ENCODE measurements at regions not wholly inside any gene's neighbourhood (a gene's known extent, or its start where the extent isn't known, plus 50 kb on each side); places are given as distances from the start of the nearest gene placed in this dataset.

GRCh38 chr2:173851141-173851641, 114.0 kb downstream of the SP3 start:
- TF ChIP-seq, protein P1, sequence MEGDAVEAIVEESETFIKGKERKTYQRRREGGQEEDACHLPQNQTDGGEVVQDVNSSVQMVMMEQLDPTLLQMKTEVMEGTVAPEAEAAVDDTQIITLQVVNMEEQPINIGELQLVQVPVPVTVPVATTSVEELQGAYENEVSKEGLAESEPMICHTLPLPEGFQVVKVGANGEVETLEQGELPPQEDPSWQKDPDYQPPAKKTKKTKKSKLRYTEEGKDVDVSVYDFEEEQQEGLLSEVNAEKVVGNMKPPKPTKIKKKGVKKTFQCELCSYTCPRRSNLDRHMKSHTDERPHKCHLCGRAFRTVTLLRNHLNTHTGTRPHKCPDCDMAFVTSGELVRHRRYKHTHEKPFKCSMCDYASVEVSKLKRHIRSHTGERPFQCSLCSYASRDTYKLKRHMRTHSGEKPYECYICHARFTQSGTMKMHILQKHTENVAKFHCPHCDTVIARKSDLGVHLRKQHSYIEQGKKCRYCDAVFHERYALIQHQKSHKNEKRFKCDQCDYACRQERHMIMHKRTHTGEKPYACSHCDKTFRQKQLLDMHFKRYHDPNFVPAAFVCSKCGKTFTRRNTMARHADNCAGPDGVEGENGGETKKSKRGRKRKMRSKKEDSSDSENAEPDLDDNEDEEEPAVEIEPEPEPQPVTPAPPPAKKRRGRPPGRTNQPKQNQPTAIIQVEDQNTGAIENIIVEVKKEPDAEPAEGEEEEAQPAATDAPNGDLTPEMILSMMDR (conservative IDR thresholded peaks at IDR 0.05) = no peak
- Histone ChIP-seq H4K20me1 (ENCODE audit: control insufficient read depth, insufficient read depth, insufficient read length) (no peaks in the 10 kb centered on the region), H3K56ac (ENCODE audit: insufficient read length, low read depth, low read length) (no peak overlapping the region), H3K14ac (ENCODE audit: insufficient read depth, low read length) (no peak overlapping the region), H3K9me3 (ENCODE audit: control insufficient read depth, low read depth, low read length) (no peaks in the 10 kb centered on the region), H3T11ph (ENCODE audit: low read length) (no peak overlapping the region), H2BK120ac (ENCODE audit: low read depth, low read length, poor library complexity, severe bottlenecking) (no peak overlapping the region), H3K23me2 (ENCODE audit: insufficient read length, low read depth, low read length, poor library complexity, severe bottlenecking) (no peaks in the 10 kb centered on the region), H3K4me2 (ENCODE audit: insufficient read depth, insufficient read length, low read length) (no peak overlapping the region), H4K5ac (ENCODE audit: insufficient read length, low read depth, low read length) (no peak overlapping the region), H4K8ac (replicated peaks; ENCODE audit: insufficient read length, low read depth, low read length) (no peak overlapping the region), H3K4me1 (ENCODE audit: insufficient read depth, low read length) (no peaks in the 10 kb centered on the region), H3K79me1 (ENCODE audit: insufficient read depth, low read depth, low read length, poor library complexity, severe bottlenecking) (no peaks in the 10 kb centered on the region), H2BK12ac (ENCODE audit: insufficient read length, low read depth, low read length) (no peak overlapping the region), H4K91ac (ENCODE audit: insufficient read length, low read depth, low read length) (no peak overlapping the region), H3K79me2 (ENCODE audit: insufficient read depth, low read length) (no peaks in the 10 kb centered on the region), H2AK5ac (ENCODE audit: insufficient read length, low read length) (no peak overlapping the region), H2BK20ac (ENCODE audit: low read depth, low read length, poor library complexity, severe bottlenecking) (no peak overlapping the region), H3K27ac (ENCODE audit: insufficient read length, low read depth, low read length) (no peak overlapping the region), H3K9ac (ENCODE audit: extremely low read depth, insufficient read length, low read length) (no peak overlapping the region), H3K4ac (ENCODE audit: low read depth, low read length) (no peak overlapping the region), H2BK15ac (ENCODE audit: low read depth, low read length) (no peak overlapping the region), H3K23ac (ENCODE audit: insufficient read length, low read depth, low read length) (no peak overlapping the region), H3K27me3 (ENCODE audit: insufficient read depth, low read length) (no peaks in the 10 kb centered on the region), H3K18ac (ENCODE audit: insufficient read length, low read depth, low read length) (no peak overlapping the region), H2BK5ac (ENCODE audit: insufficient read length, low read length) (no peak overlapping the region), H2AFZ (ENCODE audit: low read length) (no peak overlapping the region)
- Mint-ChIP-seq H3K27me3 (ENCODE audit: low read depth) (no peaks in the 10 kb centered on the region), H3K9me3 (peaks cover 3% of the 10 kb centered on the region in 2 experiments; a peak in 2 of 5 replicates), H3K36me3 (ENCODE audit: insufficient read depth in 1 of 3, low read depth in 3 of 3) (no peaks in the 10 kb centered on the region; a peak in 2 of 7 replicates), H3K4me1 (peaks cover 8 to 13% of the 10 kb centered on the region in 2 experiments), H3K27ac (no peak overlapping the region), H3K4me3 (no peak overlapping the region)
- WGBS (ENCODE audit: extremely low coverage, insufficient read length, low lambda C conversion rate) = no CpG with 5 or more reads among the region's 9 CpGs
- no peak for DNase-seq
